ENCODE measurements at regions not wholly inside any gene's neighbourhood (a gene's known extent, or its start where the extent isn't known, plus 50 kb on each side); places are given as distances from the start of the nearest gene placed in this dataset.

- 87% methylated on average over 22 of the region's 22 CpGs; no CpG with 5 or more reads in 1 of the 2 experiments for WGBS, 2 experiments (ENCODE audit: extremely low coverage in 1 of 2, insufficient coverage in 1 of 2, insufficient read length in 1 of 2, insufficient replicate concordance in 2 of 2, low coverage in 1 of 2, low lambda C conversion rate in 2 of 2, missing lambda C conversion rate in 1 of 2)
- no peak overlapping the region for H2BK20ac ChIP-seq (ENCODE audit: low read length)
- TF ChIP-seq CHD2 (IDR thresholded peaks at IDR 0.05; ENCODE audit: low read length) (no peak), RXRA (IDR thresholded peaks at IDR 0.05; ENCODE audit: insufficient read depth, low read depth, low read length) (no peak), MAX (IDR thresholded peaks at IDR 0.05) (no peak), YY1 (IDR thresholded peaks at IDR 0.05; ENCODE audit: low read depth, low read length) (no peak), SIX5 (IDR thresholded peaks at IDR 0.05; ENCODE audit: low read depth, low read length) (no peak), HDAC6 (IDR thresholded peaks at IDR 0.05; ENCODE audit: low read depth, low read length) (no peak), BCL11A (IDR thresholded peaks at IDR 0.05; ENCODE audit: low read depth in 2 of 2, low read length in 2 of 2) (no peak), CTCF (IDR thresholded peaks at IDR 0.05; ENCODE audit: control extremely low read depth in 1 of 3, insufficient read depth in 1 of 3, low read depth in 1 of 3, low read length in 3 of 3) (no peak), GABPA (IDR thresholded peaks at IDR 0.05; ENCODE audit: borderline replicate concordance, insufficient read depth, low read length) (no peak), KDM5A (IDR thresholded peaks at IDR 0.05; ENCODE audit: low read length) (no peak)
These were observed 207.0 kb downstream of the TMEM121 start for GRCh38 chr14:105733081-105734065.

More at GRCh38 chr14:105733081-105734065, 207.0 kb downstream of the TMEM121 start:
- Histone ChIP-seq H3K23me2 (ENCODE audit: low read depth, low read length) (no peaks in the 10 kb centered on the region), H2BK120ac (replicated peaks; ENCODE audit: low read depth, low read length) (no peak overlapping the region), H4K8ac (ENCODE audit: extremely low read depth, insufficient read depth, low read length) (no peak overlapping the region), H3K4me1 (replicated peaks in 1 of 4; ENCODE audit: control insufficient read depth in 3 of 4, insufficient read depth in 4 of 4, low read length in 3 of 4) (no peaks in the 10 kb centered on the region), H3K27ac (ENCODE audit: low read depth, low read length) (no peak overlapping the region), H3K4ac (replicated peaks; ENCODE audit: insufficient read length, low read depth, low read length) (no peak overlapping the region), H3K36me3 (ENCODE audit: control insufficient read depth in 2 of 4, insufficient read depth in 4 of 4, low read length in 3 of 4) (no peaks in the 10 kb centered on the region), H3K79me1 (ENCODE audit: low read depth, low read length) (no peaks in the 10 kb centered on the region), H3K23ac (ENCODE audit: insufficient read length) (no peak overlapping the region), H3K56ac (replicated peaks; ENCODE audit: insufficient read length, low read depth, low read length) (no peak overlapping the region), H4K5ac (ENCODE audit: insufficient read length, low read depth, low read length) (no peak overlapping the region), H3K4me3 (ENCODE audit: extremely low read depth in 1 of 4, insufficient read depth in 2 of 4, low read depth in 3 of 4, low read length in 4 of 4) (no peak overlapping the region), H2AK5ac (ENCODE audit: low read depth, low read length) (no peak overlapping the region), H2BK5ac (ENCODE audit: low read depth, low read length) (no peak overlapping the region), H3K4me2 (ENCODE audit: insufficient read depth in 1 of 2, low read depth in 2 of 2, low read length in 2 of 2) (no peak overlapping the region), H2BK15ac (ENCODE audit: low read length) (no peak overlapping the region), H2BK12ac (ENCODE audit: low read depth, low read length) (no peak overlapping the region), H3K14ac (ENCODE audit: insufficient read length) (no peak overlapping the region), H3K18ac (ENCODE audit: extremely low read depth, low read length) (no peak overlapping the region), H3K9me3 (ENCODE audit: insufficient read depth in 2 of 2, low read depth in 1 of 2, low read length in 1 of 2) (peaks cover 22 to 77% of the 10 kb centered on the region in 2 experiments; a peak in 3 of 4 replicates), H3K79me2 (ENCODE audit: control insufficient read depth in 1 of 2, insufficient read depth in 2 of 2, low read length in 2 of 2) (no peaks in the 10 kb centered on the region), H4K20me1 (replicated peaks in 1 of 2; ENCODE audit: control insufficient read depth in 1 of 2, insufficient read depth in 2 of 2, low read length in 2 of 2) (no peaks in the 10 kb centered on the region), H4K91ac (replicated peaks; ENCODE audit: insufficient read length, low read length) (no peak overlapping the region), H3K27me3 (replicated peaks in 1 of 4; ENCODE audit: control insufficient read depth in 3 of 4, extremely low read depth in 1 of 4, insufficient read depth in 3 of 4, low read length in 3 of 4) (no peaks in the 10 kb centered on the region), H2AFZ (ENCODE audit: low read length) (no peak overlapping the region), H3K9ac (replicated peaks in 1 of 4; ENCODE audit: extremely low read depth in 1 of 4, low read depth in 3 of 4, low read length in 3 of 4) (no peak overlapping the region)
- CTCF ChIA-PET (ENCODE audit: partially characterized antibody), result no interaction called here
- no peak for DNase-seq (ENCODE audit: low read depth in 1 of 2, low spot score in 2 of 2)
- POLR2A ChIA-PET (ENCODE audit: partially characterized antibody), result no interaction called here
- no peak for FAIRE-seq

All from H1 (cell line).